HG02623 (cell line): ENCODE measurements at regions not wholly inside any gene's neighbourhood (a gene's known extent, or its start where the extent isn't known, plus 50 kb on each side); places are given as distances from the start of the nearest gene placed in this dataset.

Experiments used
- ATAC-seq: cut with Tn5 transposase; IDR thresholded peaks from one replicate; pipeline ENCODE4 v1.9.1; 2021; ENCODE audit warnings: moderate library complexity; ENCODE audit not compliant: unreplicated experiment

GRCh38 chr17:71224824-71225575, 895.8 kb upstream of the SOX9 start:
- no peak for ATAC-seq

- no peak for ATAC-seq
Observed at GRCh38 chr17:71227841-71228240, 893.0 kb upstream of the SOX9 start.

GRCh38 chr17:71229070-71229469, 891.8 kb upstream of the SOX9 start:
- ATAC-seq, result no peak

GRCh38 chr17:71232801-71233559, 887.8 kb upstream of the SOX9 start:
- ATAC-seq, result no peak

GRCh38 chr17:71234349-71234748, 886.5 kb upstream of the SOX9 start:
- ATAC-seq, result no peak

- ATAC-seq, result no peak
Observed at GRCh38 chr17:71237903-71238538, 882.8 kb upstream of the SOX9 start.

GRCh38 chr17:71247441-71248015, 873.3 kb upstream of the SOX9 start:
- no peak for ATAC-seq

GRCh38 chr17:71251276-71251675, 869.5 kb upstream of the SOX9 start:
- ATAC-seq, result no peak

GRCh38 chr17:71251951-71252350, 868.9 kb upstream of the SOX9 start:
- no peak for ATAC-seq

- no peak for ATAC-seq
Observed at GRCh38 chr17:71252436-71252835, 868.4 kb upstream of the SOX9 start.

- no peak for ATAC-seq
Observed at GRCh38 chr17:71257096-71257495, 863.7 kb upstream of the SOX9 start.

- ATAC-seq, result no peak
Observed at GRCh38 chr17:71260366-71260940, 860.4 kb upstream of the SOX9 start.

GRCh38 chr17:71262586-71262985, 858.2 kb upstream of the SOX9 start:
- ATAC-seq, result no peak

GRCh38 chr17:71267668-71268067, 853.2 kb upstream of the SOX9 start:
- no peak for ATAC-seq

- ATAC-seq, result no peak
Observed at GRCh38 chr17:71269201-71269600, 851.6 kb upstream of the SOX9 start.

GRCh38 chr17:71273441-71273840, 847.4 kb upstream of the SOX9 start:
- no peak for ATAC-seq

GRCh38 chr17:71276079-71276478, 844.7 kb upstream of the SOX9 start:
- ATAC-seq, result no peak

GRCh38 chr17:71283486-71283885, 837.3 kb upstream of the SOX9 start:
- no peak for ATAC-seq

- ATAC-seq, result no peak
Observed at GRCh38 chr17:71284032-71284755, 836.6 kb upstream of the SOX9 start.

GRCh38 chr17:71286625-71287024, 834.2 kb upstream of the SOX9 start:
- ATAC-seq, result no peak
